IPS DF 6.9 (cell line): ENCODE measurements at regions not wholly inside any gene's neighbourhood (a gene's known extent, or its start where the extent isn't known, plus 50 kb on each side); places are given as distances from the start of the nearest gene placed in this dataset.

ENCODE experiments used
- DNase-seq: peaks from one replicate; pipeline ENCODE4 v3.0.0-alpha.2; 2013; ENCODE audit warnings: low read depth, low spot score
- H3K27ac ChIP-seq: one replicate; pipeline ENCODE4 v1.5.1; 2013; ENCODE audit warnings: low read length, control low read depth
- H3K27me3 ChIP-seq: 2 replicates; pipeline ENCODE4 v1.6.1; 2013; ENCODE audit warnings: mild to moderate bottlenecking, low read length; ENCODE audit not compliant: control insufficient read depth, insufficient read depth
- H3K36me3 ChIP-seq: 2 replicates; pipeline ENCODE4 v1.6.1; 2013; ENCODE audit warnings: low read length; ENCODE audit not compliant: control insufficient read depth, insufficient read depth
- H3K4me1 ChIP-seq: 2 replicates; pipeline ENCODE4 v1.6.1; 2013; ENCODE audit warnings: low read length; ENCODE audit not compliant: control insufficient read depth, insufficient read depth
- H3K4me3 ChIP-seq: 2 replicates; pipeline ENCODE4 v1.5.1; 2013; ENCODE audit warnings: mild to moderate bottlenecking, low read length
- H3K9me3 ChIP-seq: 2 replicates; pipeline ENCODE4 v1.6.1; 2013; ENCODE audit warnings: low read length, inconsistent platforms; ENCODE audit not compliant: control insufficient read depth, insufficient read depth
- WGBS: extraction: QIAGEN DNeasy Blood & Tissue Kit; methylation state at CpG from one replicate; pipeline ENCODE4 v1.1.7; 2013; ENCODE audit warnings: mixed read lengths, missing lambda C conversion rate; ENCODE audit not compliant: insufficient read length, insufficient coverage; 5-methylcytosine and 5-hydroxymethylcytosine counted together

DNA sequence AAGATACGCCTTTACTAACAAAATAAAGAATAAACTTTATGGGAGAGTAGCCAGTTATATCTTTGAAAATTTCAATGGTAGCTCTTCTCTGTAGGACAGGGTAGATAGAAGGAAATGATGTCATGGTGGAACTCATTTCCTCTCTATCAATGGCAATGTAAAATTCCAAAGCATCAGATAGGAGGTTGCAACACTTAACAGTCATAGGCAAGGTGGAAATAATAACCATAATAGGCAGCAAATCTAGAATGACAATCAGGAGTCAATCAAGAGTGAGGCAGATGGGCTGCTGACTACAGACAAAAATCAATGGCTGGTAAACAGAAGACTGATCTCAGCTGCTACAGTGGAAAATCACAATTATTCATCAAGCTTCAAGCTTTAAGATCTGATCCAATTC is 53.9 kb upstream of the TET2 start:
- Histone ChIP-seq H3K27me3 (no peaks in the 10 kb centered on the region), H3K9me3 (no peaks in the 10 kb centered on the region), H3K4me1 (no peaks in the 10 kb centered on the region), H3K4me3 (no peak overlapping the region), H3K27ac (no peak overlapping the region), H3K36me3 (no peaks in the 10 kb centered on the region)
- no peak for DNase-seq
- WGBS: no CpG with 5 or more reads among the region's 1 CpG

DNA sequence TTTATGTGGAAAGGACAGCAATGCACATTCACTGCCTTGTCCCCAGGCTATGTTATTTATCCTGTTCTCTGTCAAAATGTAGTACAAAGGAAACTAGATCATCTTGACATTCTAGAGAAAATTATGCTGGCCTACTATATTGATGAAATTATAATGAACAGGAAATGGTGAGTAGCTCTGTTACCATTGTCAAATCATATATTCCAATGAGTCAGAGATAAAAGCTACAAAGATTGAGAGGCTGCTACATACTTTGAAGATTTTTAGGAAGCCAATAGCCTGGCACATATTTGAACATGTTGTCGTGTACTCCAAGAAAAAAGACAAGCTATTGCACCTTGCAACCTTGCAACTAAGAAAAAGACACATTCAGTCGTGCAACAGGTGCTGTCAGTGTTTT is 52.7 kb upstream of the TET2 start:
- Histone ChIP-seq H3K36me3 (no peaks in the 10 kb centered on the region), H3K27ac (no peak overlapping the region), H3K4me1 (no peaks in the 10 kb centered on the region), H3K9me3 (no peaks in the 10 kb centered on the region), H3K27me3 (no peaks in the 10 kb centered on the region), H3K4me3 (no peak overlapping the region)
- no CpG with 5 or more reads among the region's 2 CpGs for WGBS
- no peak for DNase-seq
